HuH-7 (cell line): ENCODE measurements at regions not wholly inside any gene's neighbourhood (a gene's known extent, or its start where the extent isn't known, plus 50 kb on each side); places are given as distances from the start of the nearest gene placed in this dataset.

Experiments
- DNase-seq: peaks from one replicate; pipeline ENCODE4 v3.0.0; 2011; ENCODE audit warnings: low spot score

DNA sequence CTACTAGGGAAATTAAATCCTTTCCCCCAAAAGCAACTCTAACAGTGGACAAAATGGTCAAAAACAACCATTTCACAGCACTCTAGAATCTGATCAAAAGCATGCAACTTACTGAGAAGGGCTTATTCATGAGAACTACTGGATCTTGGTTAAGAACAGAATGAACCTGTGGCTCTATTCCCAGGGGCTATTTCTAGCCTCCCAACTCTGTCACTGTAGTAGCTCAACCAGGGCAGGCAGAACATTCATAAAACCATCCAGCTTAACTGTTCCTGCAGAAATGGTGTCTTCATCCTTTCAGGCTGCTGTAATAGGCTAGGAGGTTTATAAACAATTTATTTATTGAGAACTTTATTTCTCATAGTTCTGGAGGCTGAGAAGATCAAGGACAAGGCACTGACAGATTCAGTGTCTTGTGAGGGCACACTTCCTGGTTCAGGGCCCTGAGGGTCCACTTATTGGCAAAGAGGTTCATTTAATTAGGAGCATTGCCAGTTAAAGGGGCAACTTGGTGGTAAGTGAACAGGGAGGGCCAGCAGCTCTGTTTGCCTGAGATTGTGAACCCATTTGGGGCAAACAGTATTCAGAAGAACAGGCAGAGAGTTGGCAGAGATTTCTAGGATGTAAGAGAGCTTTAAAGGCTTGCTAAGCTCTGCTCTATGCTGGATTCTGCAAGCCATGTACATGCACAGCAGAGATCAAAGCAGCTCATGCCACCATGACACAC lies 238.5 kb upstream of the FBXL7 start:
- DNase-seq, result no peak

DNA sequence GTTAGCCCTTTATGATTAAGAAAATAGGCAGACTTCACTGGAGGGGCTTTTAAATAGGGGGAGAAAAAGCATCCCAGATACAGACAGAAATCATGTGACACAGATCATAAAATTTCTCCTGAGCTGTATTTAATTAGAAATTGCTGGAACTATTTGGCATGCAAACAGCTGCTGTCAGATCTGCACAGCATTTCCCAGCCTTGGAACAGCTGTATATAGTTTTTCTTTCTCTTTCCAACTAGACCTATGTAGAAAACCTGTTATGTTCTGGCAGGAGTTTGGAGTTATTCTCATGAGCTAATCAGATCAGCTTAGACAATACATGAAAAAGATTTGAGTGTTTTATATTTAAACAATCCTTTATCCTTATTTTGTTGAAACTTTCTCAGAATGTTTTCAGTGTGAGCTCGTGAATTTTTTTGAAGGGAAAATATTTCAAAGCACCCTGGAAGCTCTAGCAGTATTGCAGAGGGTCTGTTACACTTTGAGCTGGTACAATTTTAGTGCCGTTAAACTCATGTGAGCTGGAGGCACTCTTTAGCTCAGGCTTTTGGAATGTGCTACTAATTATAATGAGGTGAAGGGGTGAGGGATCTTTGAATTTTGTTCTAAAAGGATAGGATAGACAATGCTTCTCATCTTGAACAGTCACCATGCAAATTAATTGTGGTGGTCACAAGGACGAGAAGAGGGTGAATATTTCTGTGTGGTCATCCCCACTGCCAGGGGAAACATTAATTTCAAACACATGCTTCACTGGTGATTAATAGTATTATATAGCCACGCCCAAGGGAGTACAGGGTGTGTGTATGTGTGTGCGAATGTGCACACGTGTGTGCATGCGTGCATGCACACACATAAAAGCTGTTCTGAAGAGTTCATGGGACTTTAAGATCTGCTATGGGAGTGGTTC lies 239.4 kb upstream of the FBXL7 start:
- DNase-seq, result no peak

DNA sequence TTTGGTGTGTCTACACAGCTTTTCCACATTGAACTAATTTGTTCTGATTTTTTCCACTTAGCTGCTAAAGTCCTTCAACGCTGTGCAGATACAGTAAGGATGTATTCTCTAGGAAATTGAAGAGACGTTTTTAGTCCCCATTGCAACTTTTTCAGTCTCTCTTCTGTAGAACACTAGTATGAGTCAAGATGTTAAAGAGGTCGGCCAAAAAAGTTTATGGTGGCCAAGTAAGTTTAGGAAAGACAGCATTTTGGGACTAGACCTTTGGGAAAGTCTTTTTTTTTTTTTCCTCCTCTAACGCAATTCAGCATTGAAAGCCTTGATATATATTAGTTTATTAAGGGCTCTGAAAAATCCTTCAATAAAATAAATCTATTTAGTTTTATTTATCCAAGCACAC lies 243.5 kb upstream of the FBXL7 start:
- no peak for DNase-seq

DNA sequence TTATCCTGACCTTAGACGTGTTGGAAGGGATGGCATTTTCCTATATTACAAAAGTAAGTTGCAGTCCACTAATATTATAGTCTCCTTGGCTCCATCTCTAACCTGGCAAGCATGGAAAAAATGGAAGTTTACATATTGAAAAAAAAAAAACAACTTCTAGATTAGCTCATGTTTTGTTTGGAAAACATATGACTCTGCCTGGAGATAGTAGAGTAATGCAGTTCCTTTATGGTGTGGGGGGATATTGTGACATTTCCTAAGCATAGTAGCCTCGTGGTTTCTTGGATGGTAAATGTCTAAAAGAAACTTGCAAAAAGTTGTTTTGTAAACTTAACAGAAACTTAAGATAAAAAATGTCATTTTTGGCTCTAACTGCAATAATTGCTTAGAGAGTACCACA lies 244.4 kb upstream of the FBXL7 start:
- no peak for DNase-seq

DNA sequence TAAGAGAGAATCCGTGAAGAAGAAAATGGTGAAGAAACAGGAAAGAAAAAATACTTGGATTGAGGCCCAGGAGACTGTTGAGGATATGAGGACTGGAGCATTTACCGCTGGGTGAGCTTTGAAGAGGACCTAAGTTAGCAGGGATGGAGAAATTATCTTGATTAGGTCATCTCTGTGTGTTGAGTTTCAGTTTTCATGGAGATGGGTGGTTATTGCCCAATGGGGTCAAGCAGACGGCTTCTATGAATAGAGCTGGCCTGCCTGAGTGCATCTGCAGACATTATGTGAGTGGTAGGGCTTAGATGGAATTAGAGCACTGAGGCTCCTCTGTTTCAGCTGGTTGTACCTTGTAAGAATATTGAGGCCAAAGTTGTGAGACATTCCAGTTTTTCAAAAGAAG lies 245.4 kb upstream of the FBXL7 start:
- DNase-seq, result no peak

DNA sequence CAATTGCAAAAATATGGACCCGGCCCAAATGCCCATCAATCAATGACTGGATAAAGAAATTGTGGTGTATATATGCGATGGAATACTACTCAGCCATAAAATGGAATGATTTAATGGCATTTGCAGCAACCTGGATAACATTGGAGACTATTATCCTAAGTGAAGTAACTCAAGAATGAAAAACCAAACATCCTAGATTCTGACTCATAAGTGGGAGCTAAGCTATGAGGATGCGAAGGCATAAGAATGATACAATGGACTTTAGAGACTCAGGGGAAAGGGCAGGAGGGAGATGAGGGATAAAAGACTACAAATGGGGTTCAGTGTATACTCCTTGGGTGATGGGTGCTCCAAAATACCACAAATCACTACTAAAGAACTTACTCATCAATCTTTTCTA lies 247.6 kb upstream of the FBXL7 start:
- DNase-seq, result no peak

DNA sequence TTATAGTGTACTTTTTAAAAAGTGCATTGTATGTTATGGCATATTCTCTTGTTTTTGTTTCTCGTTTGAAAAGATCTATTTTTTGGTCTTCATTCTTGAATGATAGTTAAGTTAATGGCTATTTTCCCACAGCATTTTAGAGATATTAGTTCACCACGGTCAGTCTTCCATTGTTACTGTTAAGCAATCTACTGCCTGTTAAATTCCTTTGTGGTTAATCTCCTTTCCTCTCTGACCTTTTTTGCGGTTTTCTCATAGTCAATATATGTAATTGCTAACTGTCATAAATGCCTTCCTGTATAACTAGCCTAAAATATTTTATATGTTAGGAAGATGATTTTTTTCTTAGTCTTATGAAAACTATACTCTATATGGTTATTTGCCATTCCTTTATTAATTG lies 250.8 kb upstream of the FBXL7 start:
- no peak for DNase-seq

DNA sequence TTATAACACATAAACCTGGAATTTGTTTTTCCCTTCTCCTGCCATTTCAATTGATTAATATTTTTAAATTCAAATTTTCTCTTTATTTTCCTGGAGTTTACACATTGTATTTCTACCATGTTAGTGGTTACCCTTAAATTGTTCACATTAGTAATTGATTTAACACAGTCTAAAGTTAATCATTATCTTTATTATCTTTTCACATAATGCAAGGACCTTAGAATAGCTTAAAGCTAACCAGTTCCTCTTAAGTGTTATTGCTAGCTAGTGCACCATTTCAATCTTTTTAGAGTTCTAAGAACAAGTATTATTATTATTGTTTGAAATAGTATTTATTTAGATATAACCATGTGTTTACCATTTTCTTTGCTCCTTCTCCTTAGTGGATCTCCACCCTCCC lies 251.2 kb upstream of the FBXL7 start:
- DNase-seq, result no peak

DNA sequence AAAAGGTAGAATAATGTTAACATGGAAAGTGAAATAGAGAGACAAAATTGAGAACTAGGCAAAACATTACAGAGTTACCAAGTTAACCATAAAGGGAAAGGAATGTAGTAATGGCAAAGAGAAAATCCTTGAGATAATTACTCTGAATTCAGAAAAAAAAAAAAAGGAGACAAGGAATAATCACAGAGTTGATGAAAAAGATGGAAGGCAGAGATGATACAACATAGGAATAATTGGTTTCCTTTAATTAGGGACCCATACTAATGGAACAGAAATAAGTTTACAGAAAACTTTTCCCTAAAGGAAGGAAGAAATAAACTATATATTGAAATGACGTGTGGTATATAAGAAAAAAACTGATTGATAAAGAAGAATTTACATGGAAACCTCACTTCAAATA lies 254.1 kb upstream of the FBXL7 start:
- no peak for DNase-seq

DNA sequence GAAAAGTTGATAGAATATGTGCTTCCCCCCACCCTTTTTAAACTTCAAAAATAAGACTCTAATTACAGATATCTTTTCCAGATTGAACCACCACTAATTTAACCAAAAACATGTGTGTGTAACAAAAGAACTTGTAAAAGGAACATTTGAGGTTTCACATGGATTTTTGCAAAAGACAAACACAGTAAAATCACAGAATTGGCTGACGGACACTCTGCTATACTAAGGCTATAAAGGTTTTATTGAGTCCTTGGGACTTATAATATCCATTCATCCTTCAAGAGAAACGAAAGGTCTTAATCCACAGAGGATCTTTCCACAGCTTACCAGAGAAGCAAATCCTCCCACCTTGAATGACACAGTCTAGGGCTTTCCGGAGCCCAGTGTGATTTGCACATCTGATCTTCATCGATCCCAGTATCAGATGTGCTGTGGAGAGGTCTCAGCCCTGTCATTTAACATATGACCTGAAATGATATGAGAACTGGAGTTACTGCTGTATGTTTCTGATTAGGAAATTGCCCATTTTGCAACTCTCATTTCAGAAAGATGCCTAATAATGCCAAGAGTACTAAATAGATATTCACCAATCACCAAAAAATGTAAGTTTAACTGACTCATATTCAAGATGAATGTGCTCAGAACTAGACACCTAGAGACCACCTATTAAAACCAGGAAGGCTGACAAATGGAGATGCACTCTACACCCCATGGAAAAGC lies 256.5 kb upstream of the FBXL7 start:
- DNase-seq, result no peak

DNA sequence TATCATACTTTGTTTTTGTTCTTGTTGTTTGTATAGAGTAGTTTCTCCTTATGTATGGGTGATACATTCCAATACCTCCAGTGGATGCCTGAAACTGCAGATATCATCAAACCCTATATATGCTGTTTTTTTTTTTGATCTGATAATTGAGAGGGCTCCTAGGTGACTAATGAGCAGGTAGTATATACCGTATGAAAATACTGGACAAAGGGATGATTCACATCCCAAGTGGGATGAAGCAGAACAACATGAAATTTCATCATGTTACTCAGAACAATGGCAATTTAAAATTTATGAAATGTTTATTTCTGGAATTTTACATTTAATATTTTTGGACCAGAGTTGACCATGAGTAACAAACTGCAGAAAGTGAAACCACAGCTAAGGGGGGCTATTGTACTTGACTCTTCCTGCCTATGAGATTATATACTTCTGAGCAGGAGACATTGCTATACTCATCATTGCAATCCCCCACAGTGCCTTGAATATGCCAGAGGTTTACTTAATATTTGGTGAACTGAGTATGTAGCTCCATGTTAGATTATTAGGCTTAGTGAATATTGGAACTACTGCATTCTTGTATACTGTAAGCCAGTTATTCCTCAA lies 258.7 kb upstream of the FBXL7 start:
- DNase-seq, result no peak

DNA sequence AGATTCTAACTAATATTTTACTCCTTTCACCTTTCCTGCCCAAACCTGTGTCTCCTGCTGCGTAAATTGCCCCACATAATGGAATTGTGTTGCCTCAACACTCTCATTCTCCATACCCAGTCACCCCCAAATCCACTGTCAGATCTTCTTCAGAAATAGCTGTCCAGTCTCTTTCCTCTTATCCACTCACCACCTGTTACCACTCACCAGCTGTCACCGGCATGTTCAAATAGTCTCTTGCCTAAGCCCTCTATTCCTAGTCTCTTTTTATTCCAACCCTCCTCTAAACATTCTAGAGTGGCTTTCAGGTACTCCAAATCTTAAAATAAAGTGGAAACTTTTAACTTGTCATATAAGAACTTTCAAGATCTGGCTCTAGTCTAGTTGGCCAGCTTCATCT lies 262.0 kb upstream of the FBXL7 start:
- no peak for DNase-seq

DNA sequence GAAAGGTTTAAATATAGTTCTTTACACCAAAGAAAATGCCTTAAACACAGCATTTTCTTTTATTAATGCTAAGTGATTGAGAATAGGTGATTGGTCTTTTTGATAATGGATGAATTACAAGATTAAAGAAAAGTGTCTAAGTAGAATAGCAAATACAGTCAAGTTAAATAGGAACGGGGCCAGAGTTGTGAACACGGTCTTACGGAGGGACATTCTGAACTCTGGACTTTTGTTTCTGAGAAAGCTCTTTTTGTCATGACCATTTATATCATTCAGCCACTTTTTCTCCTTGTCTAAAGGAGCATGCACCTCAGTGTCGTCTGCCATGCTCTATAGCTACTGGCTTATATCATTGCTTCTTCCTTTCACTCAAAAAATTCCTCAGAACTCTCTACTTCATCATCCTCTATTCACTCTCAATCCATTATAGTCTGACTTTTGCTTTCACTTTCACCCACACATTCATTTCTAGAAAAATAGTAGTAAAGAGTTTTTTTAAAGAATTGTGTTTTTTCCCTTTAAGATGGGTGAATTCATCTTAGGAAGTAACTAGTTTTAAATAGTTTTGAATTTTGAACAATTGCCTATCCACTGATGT lies 263.0 kb upstream of the FBXL7 start:
- no peak for DNase-seq

DNA sequence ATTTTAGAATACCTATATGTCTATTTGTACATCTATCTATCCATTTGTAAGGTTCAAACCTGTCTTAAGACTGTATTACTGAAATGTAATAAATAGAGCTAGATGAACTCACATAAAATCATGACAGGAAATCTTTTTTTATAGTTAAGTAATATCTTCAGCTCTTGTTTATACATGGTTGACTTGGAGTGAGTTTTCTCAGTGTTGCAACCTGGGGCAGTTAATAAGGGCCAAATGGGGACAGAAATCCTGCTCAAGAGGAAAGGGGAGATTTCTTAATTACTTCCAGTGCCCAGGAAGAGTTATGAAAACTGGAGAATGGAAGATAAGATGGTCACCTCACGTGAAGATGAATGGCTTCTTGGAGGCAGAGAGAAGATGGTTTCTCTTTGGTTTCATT lies 265.1 kb upstream of the FBXL7 start:
- no peak for DNase-seq

DNA sequence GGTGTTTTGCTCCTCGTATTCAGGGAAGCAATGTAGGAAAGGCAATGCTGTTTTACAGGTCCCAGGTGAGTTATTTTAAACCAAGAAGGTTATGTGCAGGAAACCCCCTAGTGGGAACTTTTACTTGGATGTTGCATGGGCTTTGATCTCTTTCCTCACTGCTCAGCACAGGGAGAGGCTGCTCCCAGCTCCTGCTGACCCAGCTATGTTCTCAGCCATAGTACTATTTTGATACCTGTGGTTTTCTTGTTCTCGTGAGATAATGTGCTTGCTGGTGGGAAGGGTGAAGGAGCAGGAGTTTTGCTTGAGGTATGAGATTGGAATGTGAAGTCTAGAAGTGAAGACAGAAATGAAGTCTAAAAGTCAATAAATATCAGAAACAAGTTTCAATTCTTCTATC lies 265.6 kb upstream of the FBXL7 start:
- no peak for DNase-seq

DNA sequence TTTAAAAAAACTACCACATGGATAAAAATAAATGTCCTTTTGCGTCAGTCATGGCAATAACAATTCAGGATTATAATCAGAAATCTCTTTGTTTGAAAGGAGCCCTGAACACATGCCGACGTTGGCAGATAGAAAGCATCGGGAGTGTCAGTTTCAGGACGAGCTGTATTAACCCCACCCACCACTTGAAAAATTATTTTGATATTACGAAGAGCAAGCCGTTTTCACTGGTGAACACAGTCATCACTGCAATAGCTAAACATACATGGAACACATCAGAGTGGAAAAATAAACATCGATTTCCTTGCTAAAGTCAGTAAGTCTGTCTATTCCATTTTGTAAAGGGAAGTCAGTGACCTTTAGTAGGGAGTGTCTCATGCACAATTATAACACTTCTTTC lies 266.4 kb upstream of the FBXL7 start:
- DNase-seq, result no peak

DNA sequence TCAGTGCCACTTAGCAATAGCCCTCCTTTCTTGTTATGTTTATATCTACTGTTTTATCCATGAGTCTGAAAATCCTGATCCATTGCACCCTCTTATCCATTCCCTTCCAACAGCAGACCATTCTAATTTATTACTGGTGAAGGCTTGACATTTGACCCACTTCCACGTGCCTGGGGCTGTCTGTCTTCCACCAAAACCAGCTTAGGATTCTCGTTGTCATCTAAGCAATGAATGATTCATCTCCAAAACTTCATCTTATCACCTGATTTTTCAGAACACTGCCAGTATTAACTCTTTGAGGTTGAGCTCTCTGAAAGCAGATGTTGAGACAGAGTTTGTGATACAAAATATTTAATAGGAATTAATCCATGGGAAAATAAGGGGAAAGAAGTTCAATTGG lies 277.8 kb upstream of the FBXL7 start:
- DNase-seq, result no peak

DNA sequence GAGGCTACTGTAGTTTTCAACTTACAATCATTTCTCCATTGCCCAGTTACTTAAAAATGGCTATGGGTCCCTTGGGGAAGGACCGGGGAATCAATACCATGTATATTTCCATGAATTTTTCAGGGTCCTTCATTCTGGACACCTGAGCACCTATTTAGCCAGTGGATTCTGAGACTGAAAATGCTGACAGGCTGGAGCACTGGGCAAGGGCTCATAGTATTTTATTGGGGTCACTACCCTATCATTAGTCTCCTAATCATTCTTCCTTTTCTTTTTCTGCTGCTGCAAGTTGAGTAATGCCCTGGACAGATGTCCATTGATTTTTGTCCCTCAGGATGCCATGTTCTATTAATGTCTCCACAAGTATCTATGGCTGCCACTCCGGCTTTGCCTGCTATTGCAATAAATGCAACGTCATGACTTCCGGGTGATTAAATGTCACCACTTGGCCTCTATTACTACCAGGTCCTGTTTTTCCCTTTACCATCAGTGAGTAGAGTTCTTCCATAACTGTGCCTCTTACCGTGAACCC lies 279.3 kb upstream of the FBXL7 start:
- DNase-seq, result no peak

DNA sequence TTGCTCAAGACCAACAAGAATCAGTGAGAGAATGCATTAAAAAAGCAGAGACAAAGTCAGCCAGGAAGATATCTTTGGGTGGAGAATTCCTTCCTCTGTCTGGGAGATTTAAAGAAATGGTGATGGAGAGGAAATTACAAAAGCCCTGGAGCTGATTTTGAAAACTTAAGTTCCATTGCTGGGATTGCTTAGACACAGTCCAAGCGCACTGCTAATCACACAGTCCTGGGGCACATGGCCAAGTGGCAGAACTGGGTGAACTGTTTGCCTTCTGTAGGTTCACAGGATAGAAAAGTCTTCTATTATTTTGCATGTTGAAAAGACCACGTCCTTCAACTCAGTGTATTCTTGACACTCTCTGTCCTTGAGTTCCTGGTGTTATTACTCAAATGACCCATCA lies 284.9 kb upstream of the FBXL7 start:
- no peak for DNase-seq

DNA sequence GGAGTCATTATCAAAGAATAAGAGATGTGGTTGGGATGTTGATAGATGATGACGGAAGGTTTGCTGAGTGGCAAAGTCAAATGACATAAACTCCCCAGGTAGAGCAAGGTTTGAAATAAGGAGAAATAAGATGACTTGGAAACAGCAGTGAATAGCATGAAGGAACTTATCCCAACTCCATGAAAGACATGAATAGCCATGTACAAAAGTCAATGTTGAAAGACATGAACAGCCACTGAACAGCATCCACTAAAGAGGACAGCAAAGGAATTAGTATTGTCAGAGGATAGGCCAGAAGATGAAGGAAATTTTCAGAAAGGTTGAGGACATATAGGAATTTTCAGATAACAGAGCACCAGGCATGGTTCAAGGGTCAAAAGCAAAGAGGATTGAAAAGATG lies 286.0 kb upstream of the FBXL7 start:
- DNase-seq, result no peak

DNA sequence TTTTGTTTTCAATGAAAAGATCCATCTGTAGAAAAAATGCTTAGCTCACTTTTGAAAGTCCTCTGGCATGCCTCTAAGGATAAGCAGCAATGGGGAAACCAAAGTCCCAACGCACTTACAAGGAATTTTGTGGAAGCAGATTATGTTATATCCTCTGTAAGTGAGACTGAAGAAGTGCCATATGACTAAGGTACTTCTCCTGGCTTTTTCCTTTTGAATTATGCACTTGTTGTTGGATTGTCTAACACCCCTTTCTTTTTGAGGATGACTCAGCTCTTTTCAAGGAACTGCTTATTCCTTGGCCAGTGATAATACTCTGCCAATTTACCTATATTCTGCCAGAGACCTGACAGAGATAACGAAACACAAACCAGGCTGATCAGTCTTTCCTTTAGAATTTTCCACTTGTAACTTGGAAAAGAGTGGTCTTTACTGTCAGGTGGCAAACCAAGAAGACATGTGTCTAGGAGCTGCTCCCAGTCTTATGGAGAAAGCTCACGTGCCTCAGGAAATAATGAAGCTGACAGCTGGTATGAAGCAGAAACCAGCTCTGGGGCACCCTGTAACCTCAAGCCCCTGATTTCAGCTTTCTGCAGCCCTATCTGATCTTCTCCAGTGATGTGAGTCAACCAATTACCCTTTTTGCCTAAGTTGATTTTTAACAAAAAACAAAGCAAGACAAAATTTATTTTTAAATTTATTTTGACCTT lies 290.8 kb upstream of the FBXL7 start:
- DNase-seq, result no peak
